ENCODE measurements at regions not wholly inside any gene's neighbourhood (a gene's known extent, or its start where the extent isn't known, plus 50 kb on each side); places are given as distances from the start of the nearest gene placed in this dataset.
"Not testable (repeated sequence)": the region's sequence is repeated elsewhere in the genome, so short reads cannot be mapped to it uniquely, and the experiment has no call there.

GRCh38 chr1:201731592-201731991, 97.4 kb upstream of the IPO9 start:
- no peak for DNase-seq

- no peak for DNase-seq
Observed at GRCh38 chr1:201732351-201732750, 96.6 kb upstream of the IPO9 start.

- DNase-seq: not testable (repeated sequence)
Observed at GRCh38 chr1:201734221-201734620, 94.7 kb upstream of the IPO9 start.

GRCh38 chr1:201734786-201735185, 94.2 kb upstream of the IPO9 start:
- no peak for DNase-seq

- peak; percentile 89 for DNase-seq
Observed at GRCh38 chr1:201736707-201737320, 92.1 kb upstream of the IPO9 start.

GRCh38 chr1:201737352-201738060, 91.5 kb upstream of the IPO9 start:
- no peak for DNase-seq

- peak; percentile 28 for DNase-seq
Observed at GRCh38 chr1:201739080-201739479, 89.9 kb upstream of the IPO9 start.

GRCh38 chr1:201739492-201740085, 89.4 kb upstream of the IPO9 start:
- peak; percentile 92 for DNase-seq

GRCh38 chr1:201740086-201740541, 88.8 kb upstream of the IPO9 start:
- DNase-seq: peak; percentile 25

GRCh38 chr1:201740670-201741111, 88.3 kb upstream of the IPO9 start:
- DNase-seq: peak; percentile 76

GRCh38 chr1:201741763-201742342, 87.1 kb upstream of the IPO9 start:
- no peak for DNase-seq

GRCh38 chr1:201742476-201742875, 86.5 kb upstream of the IPO9 start:
- no peak for DNase-seq

GRCh38 chr1:201742955-201743805, 85.8 kb upstream of the IPO9 start:
- DNase-seq: no peak

GRCh38 chr1:201745023-201745422, 83.9 kb upstream of the IPO9 start:
- DNase-seq: no peak

GRCh38 chr1:201746156-201746555, 82.8 kb upstream of the IPO9 start:
- no peak for DNase-seq

GRCh38 chr1:201747261-201747660, 81.7 kb upstream of the IPO9 start:
- no peak for DNase-seq

- no peak for DNase-seq
Observed at GRCh38 chr1:201748335-201748734, 80.6 kb upstream of the IPO9 start.

GRCh38 chr1:201749059-201749690, 79.8 kb upstream of the IPO9 start:
- no peak for DNase-seq

- DNase-seq: no peak
Observed at GRCh38 chr1:201750120-201750519, 78.8 kb upstream of the IPO9 start.

- DNase-seq: no peak
Observed at GRCh38 chr1:201750934-201751333, 78.0 kb upstream of the IPO9 start.

GRCh38 chr1:201751872-201752271, 77.1 kb upstream of the IPO9 start:
- DNase-seq: peak; percentile 36

GRCh38 chr1:201752333-201752732, 76.6 kb upstream of the IPO9 start:
- no peak for DNase-seq

Measured in RPMI8226 (cell line).